GM12878 (cell line): ENCODE measurements at regions not wholly inside any gene's neighbourhood (a gene's known extent, or its start where the extent isn't known, plus 50 kb on each side); places are given as distances from the start of the nearest gene placed in this dataset.

Experiments
- ATAC-seq: fragments of 200-7000 bp; cut with Tn5 transposase; 3 replicates; pipeline ENCODE4 v1.9.1; 2020; ENCODE audit warnings: mild to moderate bottlenecking, moderate library complexity
- BruUV-seq: library from RNA; stranded (reverse); fragments of 400-500 nt; replicated peaks from 2 replicates; lab custom pipeline; 2021; lab: Mats Ljungman, UMichigan
- CTCF ChIA-PET: fragments of 300-600 bp; sonication (Branson Sonifier 250); formaldehyde crosslinking; extraction: SDS; loops from one replicate; lab custom pipeline; 2021; ENCODE audit warnings: inconsistent platforms; lab: Yijun Ruan, JAX
- POLR2A ChIA-PET: fragments of 350-600 bp; formaldehyde crosslinking; extraction: SDS; loops from one replicate; lab custom pipeline; 2021; ENCODE audit warnings: inconsistent platforms; lab: Charles Lee
- RAD21 ChIA-PET: fragments of 300-600 bp; sonication (Branson Sonifier 250); formaldehyde crosslinking; loops from one replicate; lab custom pipeline; 2023; ENCODE audit warnings: antibody characterized with exemption; ENCODE audit not compliant: unreplicated experiment; lab: Charles Lee
- SMC1A ChIA-PET: fragments of 300-600 bp; sonication (Branson Sonifier 250); formaldehyde crosslinking; loops from one replicate; lab custom pipeline; 2023; ENCODE audit not compliant: unreplicated experiment, uncharacterized antibody; lab: Charles Lee
- DNase-seq: peaks from one replicate; pipeline ENCODE4 v3.0.0-alpha.2; 2011; ENCODE audit warnings: low read depth, low spot score
- FAIRE-seq: peaks from 3 replicates; lab custom pipeline; 2011; peaks lifted over from hg19 to GRCh38; lab: Jason Lieb, UNC
- H2AFZ ChIP-seq: 2 replicates; pipeline ENCODE4 v1.6.0; 2011; ENCODE audit warnings: low read depth, low read length, control low read depth; ENCODE audit not compliant: control insufficient read depth
- H3K27ac ChIP-seq: 2 replicates; pipeline ENCODE4 v1.5.1; 2011; ENCODE audit warnings: control low read depth; ENCODE audit not compliant: control insufficient read depth, insufficient read depth
- H3K27me3 ChIP-seq, 2 experiments: replicated peaks in 1 of 2; 2 replicates each; pipeline versions ENCODE4 v1.6.0 to v1.6.1; 2011; ENCODE audit warnings: low read length in 1 of 2; ENCODE audit not compliant: control insufficient read depth in 2 of 2, insufficient read depth in 2 of 2
- H3K36me3 ChIP-seq, 2 experiments: 2 replicates each; pipeline ENCODE4 v1.5.1; 2011; ENCODE audit warnings: low read length in 1 of 2; ENCODE audit not compliant: control insufficient read depth in 2 of 2, insufficient read depth in 2 of 2
- H3K4me1 ChIP-seq: 2 replicates; pipeline ENCODE4 v1.6.1; 2011; ENCODE audit warnings: mild to moderate bottlenecking, low read length, moderate library complexity, mixed read lengths; ENCODE audit not compliant: control insufficient read depth, insufficient read depth
- H3K4me2 ChIP-seq: 2 replicates; pipeline ENCODE4 v1.6.0; 2011; ENCODE audit warnings: control low read depth; ENCODE audit not compliant: control insufficient read depth, insufficient read depth
- H3K4me3 ChIP-seq: fragments of 200-600 bp; sonication (generic); 2 replicates; pipeline ENCODE4 v1.5.1; 2016
- H3K79me2 ChIP-seq: 2 replicates; pipeline ENCODE4 v1.6.0; 2011; ENCODE audit warnings: low read length; ENCODE audit not compliant: control insufficient read depth, insufficient read depth
- H3K9ac ChIP-seq: 2 replicates; pipeline ENCODE4 v1.8.0; 2011; ENCODE audit warnings: low read length, control low read depth, mixed read lengths; ENCODE audit not compliant: control insufficient read depth, insufficient read depth
- H3K9me3 ChIP-seq: replicated peaks from 3 replicates; pipeline ENCODE4 v1.5.1; 2011; ENCODE audit warnings: mild to moderate bottlenecking, low read length; ENCODE audit not compliant: control insufficient read depth, insufficient read depth
- H4K20me1 ChIP-seq: 2 replicates; pipeline ENCODE4 v1.6.0; 2011; ENCODE audit not compliant: control insufficient read depth, insufficient read depth
- E2F8 ChIP-seq: fragments of 450-650 bp; IDR thresholded peaks from 2 replicates; pipeline ENCODE4 v1.6.1; 2018; ENCODE audit warnings: mild to moderate bottlenecking, low read depth, moderate library complexity; ENCODE audit not compliant: partially characterized antibody
- FOS ChIP-seq: IDR thresholded peaks from 3 replicates; pipeline ENCODE4 v1.6.1; 2011; ENCODE audit warnings: borderline replicate concordance; ENCODE audit not compliant: insufficient read length; ENCODE audit errors: extremely low read depth
- GABPA ChIP-seq: IDR thresholded peaks from 2 replicates; pipeline ENCODE4 v1.6.1; 2014; ENCODE audit warnings: antibody characterized with exemption, low read depth, mild to moderate bottlenecking, inconsistent platforms
- PKNOX1 ChIP-seq: fragments of 450-650 bp; IDR thresholded peaks from 2 replicates; pipeline ENCODE4 v1.6.1; 2016; ENCODE audit warnings: mild to moderate bottlenecking
- REST ChIP-seq: IDR thresholded peaks from 2 replicates; pipeline ENCODE4 v1.6.1; 2012; ENCODE audit warnings: mild to moderate bottlenecking, low read depth, low read length
- RUNX3 ChIP-seq: IDR thresholded peaks from 2 replicates; pipeline ENCODE4 v1.6.1; 2012; ENCODE audit warnings: low read length, inconsistent platforms
- SKIL ChIP-seq: fragments of 450-650 bp; IDR thresholded peaks from 2 replicates; pipeline ENCODE4 v1.6.1; 2017; ENCODE audit warnings: mild to moderate bottlenecking, low read depth, inconsistent platforms; ENCODE audit not compliant: poor library complexity, severe bottlenecking
- SPI1 ChIP-seq: IDR thresholded peaks from 2 replicates; pipeline ENCODE4 v1.6.1; 2011; ENCODE audit warnings: low read depth, mild to moderate bottlenecking, low read length, moderate library complexity, borderline replicate concordance; ENCODE audit not compliant: insufficient read depth
- TAF1 ChIP-seq: IDR thresholded peaks from 2 replicates; pipeline ENCODE4 v1.6.1; 2011; ENCODE audit warnings: mild to moderate bottlenecking, low read depth, low read length, borderline replicate concordance
- WGBS: methylation state at CpG from one replicate; pipeline ENCODE4 v1.1.6; 2016; ENCODE audit warnings: low lambda C conversion rate; ENCODE audit not compliant: insufficient replicate concordance, insufficient coverage; ENCODE audit errors: missing lambda C conversion rate; 5-methylcytosine and 5-hydroxymethylcytosine counted together
- in situ Hi-C: fragments of 300-500 bp; cut with MboI; formaldehyde crosslinking; loops from 9 replicates; pipeline ENCODE4 v1.14.3; 2018; ENCODE audit warnings: mixed read lengths
- intact Hi-C: fragments of 100-400 bp; cut with micrococcal nuclease; formaldehyde crosslinking; loops from one replicate; pipeline ENCODE4 v1.14.2; 2022; ENCODE audit not compliant: unreplicated experiment

GRCh38 chr6:74549746-74550145 lies 656.1 kb downstream of the COL12A1 start (continued):
- TF ChIP-seq SPI1 (no peak), FOS (no peak)

- no peak for ATAC-seq
- no peak for FAIRE-seq
- Histone ChIP-seq H3K4me3 (no peak overlapping the region), H3K4me2 (no peak overlapping the region), H2AFZ (no peak overlapping the region), H3K9me3 (no peaks in the 10 kb centered on the region), H3K9ac (no peak overlapping the region), H3K4me1 (no peaks in the 10 kb centered on the region), H3K27ac (no peak overlapping the region), H3K79me2 (no peaks in the 10 kb centered on the region), H3K27me3 (no peaks in the 10 kb centered on the region), H3K36me3 (no peaks in the 10 kb centered on the region), H4K20me1 (no peaks in the 10 kb centered on the region)
- POLR2A ChIA-PET, result no interaction called here
- RAD21 ChIA-PET, result no interaction called here
- WGBS, result 45% methylated on average over 2 of the region's 2 CpGs
- no TSS peak for BruUV-seq
- CTCF ChIA-PET, result interaction anchor here (1.3 kb wide), 1 partner anchor 43 kb away, joined by 3 read pairs; no protein-coding TSS in a partner anchor
- intact Hi-C loops, result no loop called here
- no peak for DNase-seq
- SMC1A ChIA-PET, result interaction anchor here (0.7 to 0.8 kb wide), 2 partner anchors 11 to 13 kb away, joined by 3 to 5 read pairs; no protein-coding TSS in a partner anchor
- in situ Hi-C loops, result no loop called here
- TF ChIP-seq E2F8 (no peak), TAF1 (no peak), SKIL (no peak), PKNOX1 (no peak), GABPA (no peak), REST (no peak), RUNX3 (no peak)
Observed at GRCh38 chr6:74534465-74535211, 671.2 kb downstream of the COL12A1 start.
